ENCODE measurements at regions not wholly inside any gene's neighbourhood (a gene's known extent, or its start where the extent isn't known, plus 50 kb on each side); places are given as distances from the start of the nearest gene placed in this dataset.

DNA sequence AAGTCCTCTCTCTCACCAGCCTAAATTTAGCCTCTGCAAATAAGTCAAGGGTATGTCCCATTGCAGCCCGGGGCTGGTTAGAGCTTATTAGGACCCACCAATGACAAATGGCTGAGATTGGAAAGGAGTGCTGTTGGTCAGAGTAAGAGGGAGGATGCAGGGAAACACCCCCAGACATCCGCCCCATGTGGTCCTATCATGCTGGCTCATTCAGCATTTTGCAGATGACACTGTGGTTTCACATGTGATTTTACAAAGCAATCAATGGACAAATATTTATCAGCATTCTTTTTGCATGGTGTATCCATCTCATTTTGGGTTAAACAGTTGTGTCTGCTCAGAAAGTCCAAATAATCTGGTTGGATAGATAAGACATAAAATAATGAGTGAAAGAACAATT, 152.2 kb upstream of the EXOC2 start:
- TF ChIP-seq, protein P1, sequence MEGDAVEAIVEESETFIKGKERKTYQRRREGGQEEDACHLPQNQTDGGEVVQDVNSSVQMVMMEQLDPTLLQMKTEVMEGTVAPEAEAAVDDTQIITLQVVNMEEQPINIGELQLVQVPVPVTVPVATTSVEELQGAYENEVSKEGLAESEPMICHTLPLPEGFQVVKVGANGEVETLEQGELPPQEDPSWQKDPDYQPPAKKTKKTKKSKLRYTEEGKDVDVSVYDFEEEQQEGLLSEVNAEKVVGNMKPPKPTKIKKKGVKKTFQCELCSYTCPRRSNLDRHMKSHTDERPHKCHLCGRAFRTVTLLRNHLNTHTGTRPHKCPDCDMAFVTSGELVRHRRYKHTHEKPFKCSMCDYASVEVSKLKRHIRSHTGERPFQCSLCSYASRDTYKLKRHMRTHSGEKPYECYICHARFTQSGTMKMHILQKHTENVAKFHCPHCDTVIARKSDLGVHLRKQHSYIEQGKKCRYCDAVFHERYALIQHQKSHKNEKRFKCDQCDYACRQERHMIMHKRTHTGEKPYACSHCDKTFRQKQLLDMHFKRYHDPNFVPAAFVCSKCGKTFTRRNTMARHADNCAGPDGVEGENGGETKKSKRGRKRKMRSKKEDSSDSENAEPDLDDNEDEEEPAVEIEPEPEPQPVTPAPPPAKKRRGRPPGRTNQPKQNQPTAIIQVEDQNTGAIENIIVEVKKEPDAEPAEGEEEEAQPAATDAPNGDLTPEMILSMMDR (IDR thresholded peaks at IDR 0.05; ENCODE audit: control insufficient read depth, insufficient read depth, low read depth, low read length, missing control alignments): no peak
- no peak for DNase-seq (ENCODE audit: low read depth)
- no peak overlapping the region for H3K4me3 ChIP-seq (ENCODE audit: control insufficient read depth, low read depth, low read length)

DNA sequence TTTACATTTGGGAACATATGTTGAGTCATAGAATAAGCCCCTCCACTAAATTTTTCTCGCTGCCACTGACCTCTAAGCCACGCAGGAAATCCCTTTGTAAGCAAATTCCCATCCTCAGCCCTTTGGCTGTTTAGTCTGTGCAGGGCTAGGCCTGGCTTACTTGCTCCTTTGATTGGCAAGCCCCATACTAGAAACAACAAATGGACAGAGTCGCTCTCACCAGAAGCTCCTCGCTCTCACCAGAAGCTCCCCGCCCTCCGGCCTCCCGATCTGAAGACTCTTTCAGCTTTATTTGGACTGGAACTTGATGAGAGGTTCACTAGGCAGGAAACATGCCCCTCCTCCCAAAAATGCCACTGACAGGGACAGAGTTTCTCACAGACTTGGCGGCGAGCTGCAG, 149.2 kb upstream of the EXOC2 start:
- TF ChIP-seq, protein P1 (IDR thresholded peaks at IDR 0.05; ENCODE audit: control insufficient read depth, insufficient read depth, low read depth, low read length, missing control alignments): no peak
- H3K4me3 ChIP-seq (ENCODE audit: control insufficient read depth, low read depth, low read length): no peak overlapping the region
- DNase-seq (ENCODE audit: low read depth): no peak

DNA sequence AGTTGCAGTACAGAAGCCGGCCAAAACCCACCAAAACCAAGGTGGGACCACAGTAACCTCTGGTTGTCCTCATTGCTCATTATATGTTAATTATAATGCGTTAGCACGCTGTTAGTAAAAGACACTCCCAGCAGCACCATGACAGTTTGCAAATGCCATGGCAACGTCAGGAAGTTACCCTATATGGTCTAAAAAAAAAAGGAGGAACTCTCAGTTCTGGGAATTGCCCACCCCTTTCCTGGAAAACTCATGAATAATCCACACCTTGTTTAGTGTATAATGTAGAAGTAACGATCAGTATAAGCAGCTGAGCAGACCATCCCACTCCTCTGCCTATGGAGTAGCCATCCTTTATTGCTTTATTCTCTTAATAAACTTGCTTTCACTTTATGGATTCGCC, 148.6 kb upstream of the EXOC2 start:
- TF ChIP-seq, protein P1 (IDR thresholded peaks at IDR 0.05; ENCODE audit: control insufficient read depth, insufficient read depth, low read depth, low read length, missing control alignments): no peak
- DNase-seq (ENCODE audit: low read depth): no peak
- no peak overlapping the region for H3K4me3 ChIP-seq (ENCODE audit: control insufficient read depth, low read depth, low read length)

DNA sequence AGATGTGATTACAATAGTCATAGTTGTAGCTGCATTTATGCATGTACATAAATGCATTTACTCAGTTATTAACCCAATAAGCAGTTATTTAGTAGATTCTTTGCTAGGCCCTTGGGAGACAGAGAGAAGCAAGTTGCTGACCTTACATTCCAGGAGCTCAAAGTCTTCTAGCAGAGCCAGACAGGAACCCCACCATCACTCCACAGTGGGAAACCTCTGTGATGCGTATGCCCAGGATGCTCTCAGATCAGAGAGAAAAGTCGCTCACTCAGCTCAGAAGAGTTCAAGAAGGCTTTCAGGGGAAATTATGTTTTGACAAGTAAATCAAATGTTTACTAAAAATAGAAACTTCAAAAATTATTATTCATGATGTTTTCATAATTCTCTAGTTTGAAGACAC, 146.3 kb upstream of the EXOC2 start:
- no peak for DNase-seq (ENCODE audit: low read depth)
- TF ChIP-seq, protein P1 (IDR thresholded peaks at IDR 0.05; ENCODE audit: control insufficient read depth, insufficient read depth, low read depth, low read length, missing control alignments): no peak
- H3K4me3 ChIP-seq (ENCODE audit: control insufficient read depth, low read depth, low read length): no peak overlapping the region

DNA sequence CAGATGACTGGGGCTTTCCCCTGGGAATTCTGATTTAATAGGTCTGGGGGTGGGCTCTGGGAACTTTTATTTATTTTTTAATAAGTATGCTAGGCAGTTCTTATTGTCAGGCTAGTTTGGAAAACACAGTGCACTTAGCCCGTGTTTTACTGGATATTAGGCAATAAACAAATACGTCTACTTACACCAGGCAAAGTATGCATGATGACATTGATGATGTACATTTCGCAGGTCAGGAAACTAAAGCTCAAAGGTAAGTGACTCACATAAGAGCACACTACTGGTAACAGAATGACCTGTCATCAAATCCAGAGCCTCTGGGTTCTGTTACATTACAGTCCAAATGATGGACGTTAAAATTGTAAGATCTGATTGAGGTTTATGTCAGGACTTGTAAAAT, 144.4 kb upstream of the EXOC2 start:
- H3K4me3 ChIP-seq (ENCODE audit: control insufficient read depth, low read depth, low read length): no peak overlapping the region
- DNase-seq (ENCODE audit: low read depth): no peak
- TF ChIP-seq, protein P1 (IDR thresholded peaks at IDR 0.05; ENCODE audit: control insufficient read depth, insufficient read depth, low read depth, low read length, missing control alignments): no peak

DNA sequence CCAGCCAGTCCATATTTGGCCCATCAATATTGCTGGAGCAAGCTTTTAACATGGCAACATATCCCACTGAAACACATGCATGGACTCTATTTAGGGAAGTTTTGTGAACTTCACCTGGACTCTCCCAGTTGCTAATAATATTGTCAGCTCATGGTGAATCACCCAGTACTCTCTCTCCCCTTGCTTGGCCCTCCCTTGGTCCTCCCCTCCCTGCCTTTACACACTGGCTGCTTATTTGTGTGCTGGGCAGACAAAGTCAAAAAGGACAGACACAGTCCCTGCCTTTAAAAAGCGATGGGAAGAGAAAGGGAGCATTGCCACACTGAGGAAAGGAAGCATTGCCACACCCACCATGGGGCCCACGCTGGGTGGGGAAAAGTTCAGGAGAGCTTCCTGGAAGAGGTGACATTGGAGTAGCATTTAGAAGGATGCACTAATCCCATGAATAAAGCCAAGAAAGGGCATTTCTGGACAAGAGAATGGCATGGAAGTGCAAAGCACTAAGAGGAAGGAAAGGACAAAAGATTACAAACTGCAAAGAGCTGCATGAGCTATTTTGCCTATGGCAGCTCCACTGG, 143.4 kb upstream of the EXOC2 start:
- H3K4me3 ChIP-seq (ENCODE audit: control insufficient read depth, low read depth, low read length): no peak overlapping the region
- DNase-seq (ENCODE audit: low read depth): no peak

More for the DNA sequence above, 143.4 kb upstream of the EXOC2 start:
- TF ChIP-seq, protein P1 (IDR thresholded peaks at IDR 0.05; ENCODE audit: control insufficient read depth, insufficient read depth, low read depth, low read length, missing control alignments): no peak
